HG03571 (cell line): ENCODE measurements at regions not wholly inside any gene's neighbourhood (a gene's known extent, or its start where the extent isn't known, plus 50 kb on each side); places are given as distances from the start of the nearest gene placed in this dataset.
"Not testable (repeated sequence)": the region's sequence is repeated elsewhere in the genome, so short reads cannot be mapped to it uniquely, and the experiment has no call there.

Source experiments
- ATAC-seq: cut with Tn5 transposase; IDR thresholded peaks from one replicate; pipeline ENCODE4 v1.9.1; 2021; ENCODE audit not compliant: unreplicated experiment

DNA sequence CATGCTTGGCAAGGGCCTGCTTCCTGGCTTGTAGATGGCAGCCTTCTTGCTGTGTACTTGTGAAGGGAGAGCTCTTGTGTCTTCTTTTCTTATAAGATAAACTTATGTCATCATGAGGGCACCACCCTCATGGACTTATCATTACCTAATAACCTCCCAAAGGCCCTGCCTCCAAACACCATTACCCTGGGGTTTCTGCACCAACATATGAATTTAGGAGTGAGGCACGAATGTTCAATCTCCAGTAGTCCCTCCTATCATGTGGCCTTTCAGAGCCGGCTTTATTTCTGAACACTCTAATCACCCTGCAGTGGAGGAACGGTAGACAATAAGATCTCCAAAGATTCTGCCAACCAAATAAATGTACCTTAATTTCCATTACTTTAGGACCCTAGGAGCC lies 144.3 kb downstream of the ABCC12 start:
- no peak for ATAC-seq

DNA sequence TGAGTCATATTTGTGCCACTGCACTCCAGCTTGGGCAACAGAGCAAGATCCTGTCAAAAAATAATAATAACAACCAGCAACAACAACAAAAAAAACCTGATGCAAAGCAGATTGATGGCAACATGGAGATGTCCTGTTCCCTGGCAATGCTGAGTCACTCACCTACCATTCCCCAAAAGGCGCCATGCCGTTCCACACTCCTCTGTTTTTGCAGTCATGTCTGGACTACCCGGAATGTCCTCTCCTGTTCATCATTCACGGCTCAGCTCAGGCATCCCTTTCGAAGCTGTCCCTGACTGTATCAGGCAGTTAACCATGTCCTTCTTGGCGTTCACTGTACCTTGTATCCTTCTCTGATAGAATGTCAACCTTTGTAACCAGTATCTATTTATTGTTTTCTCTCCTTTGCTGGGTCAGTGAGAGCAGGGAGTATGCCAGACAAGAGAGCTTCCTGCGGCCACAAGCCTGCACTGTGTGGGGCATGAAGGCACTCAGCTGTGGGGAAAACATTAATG lies 147.7 kb downstream of the ABCC12 start:
- no peak for ATAC-seq

DNA sequence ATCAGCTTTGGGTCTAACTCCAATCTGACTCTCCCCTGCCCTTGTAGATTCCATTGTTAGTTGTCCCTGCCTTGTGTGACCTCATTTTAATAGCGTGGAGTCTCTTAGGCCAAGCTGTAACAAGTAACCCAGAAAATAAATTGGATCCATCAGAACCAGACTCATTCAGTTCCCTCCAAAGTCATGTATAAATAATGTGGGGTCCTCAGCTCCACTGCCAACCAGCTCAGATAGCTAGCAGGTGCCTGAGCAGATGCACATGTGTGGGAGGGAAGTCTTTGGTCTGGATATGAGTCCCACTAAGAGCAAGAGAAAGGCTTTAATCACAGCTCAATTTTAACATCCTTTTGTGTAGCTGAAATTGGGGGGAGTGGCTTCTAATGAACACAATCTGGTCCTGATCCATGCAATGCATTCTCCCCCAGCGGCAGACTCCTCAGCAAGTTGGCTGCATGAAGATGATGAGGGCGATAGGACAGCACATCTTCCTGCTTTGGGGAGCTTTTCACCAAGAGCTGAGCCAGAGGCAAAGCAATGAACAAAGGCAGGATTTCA lies 151.6 kb downstream of the ABCC12 start:
- no peak for ATAC-seq

DNA sequence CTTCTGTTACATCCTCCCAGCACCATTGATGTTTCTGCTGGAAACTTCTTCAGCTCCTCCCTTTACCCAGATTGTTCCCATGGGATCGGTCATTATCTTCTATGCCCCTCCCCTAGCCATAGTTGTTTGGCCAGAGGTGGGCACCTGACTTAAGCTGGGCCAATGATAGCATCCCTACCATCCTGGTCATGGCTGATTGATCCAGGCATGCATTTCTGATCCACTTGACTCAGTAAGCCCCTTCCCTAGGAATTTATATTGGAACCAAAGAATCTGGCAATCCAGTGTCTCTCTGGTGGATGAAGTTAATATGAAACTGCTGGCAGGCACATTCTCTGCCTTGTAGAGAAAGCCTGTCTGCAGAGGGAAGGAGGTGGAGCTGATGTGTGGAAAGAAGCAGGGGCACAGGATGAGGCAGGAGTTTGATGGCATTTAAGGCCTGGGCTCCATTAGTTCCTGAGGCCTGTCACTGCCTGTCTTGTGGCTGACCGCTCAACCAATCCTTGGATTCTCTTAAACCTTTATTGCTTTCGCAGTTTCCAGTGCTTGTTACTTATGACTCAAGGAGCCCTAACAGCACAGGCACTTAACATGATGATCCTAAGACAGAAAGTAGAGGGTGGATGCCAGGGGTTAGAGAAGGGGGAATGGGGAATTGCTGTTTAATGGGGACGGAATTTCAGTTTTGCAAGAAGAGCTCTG lies 152.4 kb downstream of the ABCC12 start:
- no peak for ATAC-seq

DNA sequence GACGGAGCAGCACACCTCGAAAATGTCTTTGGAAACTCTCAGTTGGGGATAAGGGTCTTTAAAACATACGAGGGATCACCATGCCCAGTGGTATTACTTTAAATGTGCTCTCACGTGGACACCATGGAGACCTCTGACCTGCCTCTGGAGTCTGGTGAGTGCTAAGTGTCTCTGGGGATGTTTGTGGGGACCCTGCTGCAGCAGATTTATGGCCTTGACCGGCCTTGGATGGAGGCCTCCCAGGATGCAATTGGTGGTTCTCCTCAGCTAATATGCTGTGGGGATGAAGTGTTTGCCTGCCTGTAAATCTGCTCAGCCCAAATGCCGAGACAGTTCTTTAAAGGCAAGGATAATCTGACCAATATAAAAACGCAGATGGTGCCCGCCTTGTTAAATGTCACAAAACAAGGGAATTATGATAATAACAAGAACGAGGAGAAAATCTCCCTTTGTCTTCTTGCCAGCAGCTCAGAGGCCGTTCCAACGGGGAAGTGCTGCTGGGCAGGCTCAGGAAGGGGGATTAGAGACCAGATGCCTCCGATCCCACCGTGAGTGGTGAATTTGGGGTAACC lies 154.4 kb downstream of the ABCC12 start:
- no peak for ATAC-seq

DNA sequence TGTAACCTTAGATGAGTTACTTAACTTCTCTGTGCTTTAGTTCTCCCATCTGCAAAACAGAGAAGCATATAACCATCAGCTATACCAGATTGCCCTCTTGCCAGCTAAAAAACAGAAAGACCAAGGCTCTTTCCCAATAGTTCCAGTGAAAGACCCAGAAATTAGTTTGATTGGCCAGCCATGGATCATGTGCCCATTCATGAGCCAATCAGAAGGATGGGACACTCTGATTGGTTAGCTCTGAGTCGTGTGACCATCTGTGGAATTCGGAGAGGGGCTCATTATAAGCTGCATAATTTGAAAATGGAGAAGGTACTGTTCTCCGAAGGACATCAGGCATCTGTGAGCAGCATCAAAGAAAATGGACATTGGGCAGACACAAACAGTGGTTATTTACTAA lies 155.2 kb downstream of the ABCC12 start:
- ATAC-seq = no peak

DNA sequence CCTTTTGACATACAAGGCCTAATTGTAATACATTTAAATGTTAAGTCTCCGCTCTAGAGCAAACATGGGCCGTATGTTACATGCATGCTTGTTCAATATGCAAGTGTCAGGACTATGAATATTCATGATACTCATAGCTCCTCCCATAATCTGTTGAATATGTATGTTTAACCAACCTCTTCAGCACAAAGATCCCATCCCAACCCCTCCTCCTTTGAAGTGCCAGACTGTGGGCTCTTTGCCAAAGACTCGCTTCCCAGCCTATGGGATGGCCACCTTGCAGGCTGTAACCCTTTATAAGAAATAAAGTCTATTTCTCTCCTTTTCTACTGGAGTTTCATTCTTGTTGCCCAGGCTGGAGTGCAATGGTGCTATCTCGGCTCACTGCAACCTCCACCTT lies 156.2 kb downstream of the ABCC12 start:
- no peak for ATAC-seq

DNA sequence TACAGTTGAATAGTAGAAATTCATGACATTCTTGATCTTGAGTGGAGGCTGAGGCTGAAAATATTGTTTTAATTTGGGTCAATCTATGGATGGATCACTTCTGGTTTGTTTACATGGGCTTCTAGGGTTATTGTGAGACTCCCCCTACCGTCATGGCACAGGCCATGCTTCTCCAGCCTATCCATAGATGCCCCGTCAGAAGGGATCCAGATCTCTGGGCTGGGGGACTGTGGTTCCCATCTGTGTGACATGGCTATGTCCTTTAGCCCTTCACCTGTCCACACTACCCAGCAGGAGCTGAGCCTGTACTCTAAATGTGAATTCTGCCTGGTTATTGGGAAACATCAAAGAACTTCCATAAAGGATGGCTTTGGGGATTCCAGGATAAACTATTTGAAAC lies 160.4 kb downstream of the ABCC12 start:
- ATAC-seq = no peak

DNA sequence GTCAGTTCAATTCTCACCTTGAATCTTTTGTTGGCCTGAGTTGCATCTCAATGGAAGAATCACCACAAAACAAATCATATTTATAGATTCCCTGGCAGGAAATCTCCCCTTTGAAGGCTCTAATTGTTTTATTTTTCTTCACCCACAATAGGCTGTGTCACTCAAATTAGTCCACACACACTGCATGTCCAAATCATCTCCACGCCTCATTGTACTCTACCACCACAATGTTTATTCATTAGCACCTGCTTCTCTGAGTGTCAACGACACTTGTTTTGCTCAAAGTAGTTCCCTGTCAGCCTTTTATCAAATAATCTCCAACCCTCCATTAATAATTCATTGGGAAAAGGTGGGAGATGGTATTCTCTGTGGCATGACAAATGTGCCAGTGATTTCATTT lies 164.3 kb downstream of the ABCC12 start:
- ATAC-seq = no peak

DNA sequence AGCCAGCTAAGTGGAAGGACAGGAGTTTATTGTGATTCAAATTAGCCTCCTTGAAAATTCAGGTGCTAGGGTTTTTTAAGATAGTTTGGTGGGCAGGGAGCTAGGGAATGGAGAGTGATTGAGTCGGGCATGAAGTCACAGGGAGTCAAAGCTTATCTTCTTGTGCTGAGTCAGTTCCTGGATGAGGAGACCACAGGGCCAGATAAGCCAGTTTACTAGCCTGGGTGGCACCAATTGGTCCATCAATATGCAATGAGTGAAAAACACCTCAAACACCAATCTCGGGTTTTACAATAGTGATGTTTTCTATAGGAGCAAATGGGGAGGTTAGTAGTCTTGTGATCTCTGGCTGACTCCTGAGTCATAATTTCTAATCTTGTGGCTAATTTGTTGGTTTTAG lies 165.1 kb downstream of the ABCC12 start:
- no peak for ATAC-seq

DNA sequence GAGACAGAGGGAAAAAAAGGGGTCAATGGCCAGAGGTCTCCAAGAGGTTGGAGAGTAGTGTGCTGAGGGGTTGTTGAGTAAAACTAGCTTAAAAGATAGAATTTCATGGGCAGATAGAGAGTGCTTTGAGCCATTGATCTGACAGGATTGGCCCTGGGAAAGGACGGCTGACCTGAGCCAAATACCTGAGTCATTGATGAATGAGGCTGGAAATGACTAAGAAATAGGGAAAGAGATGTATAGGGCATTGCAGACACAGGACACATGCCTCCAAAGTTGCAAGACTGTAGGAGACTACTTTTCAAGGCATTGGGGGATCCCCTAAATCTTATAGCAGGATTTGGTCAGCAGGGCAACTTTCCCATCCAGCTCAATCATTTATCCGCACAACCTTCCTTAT lies 168.7 kb downstream of the ABCC12 start:
- ATAC-seq = no peak

DNA sequence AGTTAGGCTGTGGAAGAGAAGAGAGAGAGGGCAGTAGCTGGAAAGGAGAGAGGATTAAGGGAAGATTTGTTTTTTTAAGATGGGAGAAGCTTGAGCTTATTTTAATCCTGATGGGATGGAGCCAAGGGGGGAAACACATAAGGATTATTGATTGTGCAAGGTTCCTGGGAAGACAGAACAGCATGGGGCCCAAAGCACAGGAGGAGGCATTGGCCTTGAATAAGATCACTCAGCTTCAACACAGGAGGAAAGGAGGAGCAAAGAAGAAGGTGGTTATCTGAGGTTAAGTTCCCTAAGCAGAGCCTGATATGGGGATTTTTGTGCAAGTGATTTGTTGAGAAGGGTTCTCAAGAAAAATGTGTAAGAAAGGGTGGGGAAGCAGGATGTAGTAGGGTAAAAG lies 169.8 kb downstream of the ABCC12 start:
- ATAC-seq = no peak

DNA sequence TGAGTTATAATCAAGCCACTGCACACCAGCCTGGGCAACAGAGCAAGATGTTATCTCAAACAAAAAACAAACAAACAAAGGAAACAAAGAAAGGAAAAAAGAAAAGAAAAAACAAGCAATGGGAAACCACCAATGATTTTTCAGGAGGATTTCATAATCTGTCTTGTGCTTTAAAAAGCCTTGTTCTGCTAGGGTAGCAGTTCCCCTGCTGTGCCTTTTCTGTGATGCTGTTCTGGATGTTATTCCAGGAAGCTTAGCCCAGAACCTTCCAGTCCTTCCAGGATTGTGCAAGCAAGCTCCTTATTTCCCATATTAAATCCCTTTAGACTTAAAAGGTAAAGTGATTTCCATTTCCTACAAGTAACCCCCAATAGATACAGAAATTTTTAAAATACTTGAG lies 171.1 kb downstream of the ABCC12 start:
- ATAC-seq = no peak

DNA sequence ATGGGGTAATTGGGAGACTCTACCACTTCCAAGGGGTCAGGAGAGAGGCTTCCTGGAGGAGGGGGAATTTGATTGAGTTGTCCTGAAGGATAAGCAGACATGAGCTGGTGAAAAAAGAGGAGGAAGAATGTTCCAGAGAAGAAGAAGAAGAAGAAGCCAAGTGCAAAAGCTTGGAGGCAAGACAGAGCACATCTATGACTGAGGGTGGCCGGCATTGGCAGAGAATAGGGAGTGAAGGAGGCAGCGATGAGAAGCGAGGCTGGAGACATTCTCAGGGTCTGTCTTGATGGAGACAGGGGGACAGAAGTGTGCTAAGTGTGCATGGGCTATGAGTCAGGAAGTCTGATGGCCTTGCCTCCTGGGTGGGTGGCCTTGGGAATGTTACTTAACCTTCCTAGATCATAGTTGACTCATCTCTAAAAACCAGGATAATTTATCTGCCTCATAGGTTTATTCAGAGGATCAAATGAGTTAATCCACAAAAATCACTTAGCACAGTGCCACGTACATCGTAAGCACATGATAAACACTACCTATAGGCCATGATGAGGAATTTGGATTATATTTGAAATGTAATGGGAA lies 171.7 kb downstream of the ABCC12 start:
- no peak for ATAC-seq

DNA sequence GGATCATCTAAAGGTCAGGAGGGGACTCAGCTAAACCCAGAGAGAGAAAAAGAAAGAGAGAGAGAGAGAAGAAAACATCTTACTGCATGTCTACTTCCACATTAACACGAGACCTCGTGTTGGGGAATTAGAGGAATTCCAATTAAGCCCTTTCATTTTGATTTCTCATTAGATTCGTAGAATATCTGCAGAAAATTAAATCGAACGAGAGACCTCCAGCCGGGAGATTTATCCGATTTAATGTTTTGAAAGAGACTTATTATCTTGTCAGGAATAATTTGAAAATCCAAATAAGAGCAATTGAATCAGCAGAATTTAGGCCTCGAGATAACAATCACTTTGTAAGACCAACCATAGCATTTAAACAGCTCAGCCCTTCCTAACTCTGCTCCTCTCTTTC lies 175.6 kb downstream of the ABCC12 start:
- no peak for ATAC-seq

DNA sequence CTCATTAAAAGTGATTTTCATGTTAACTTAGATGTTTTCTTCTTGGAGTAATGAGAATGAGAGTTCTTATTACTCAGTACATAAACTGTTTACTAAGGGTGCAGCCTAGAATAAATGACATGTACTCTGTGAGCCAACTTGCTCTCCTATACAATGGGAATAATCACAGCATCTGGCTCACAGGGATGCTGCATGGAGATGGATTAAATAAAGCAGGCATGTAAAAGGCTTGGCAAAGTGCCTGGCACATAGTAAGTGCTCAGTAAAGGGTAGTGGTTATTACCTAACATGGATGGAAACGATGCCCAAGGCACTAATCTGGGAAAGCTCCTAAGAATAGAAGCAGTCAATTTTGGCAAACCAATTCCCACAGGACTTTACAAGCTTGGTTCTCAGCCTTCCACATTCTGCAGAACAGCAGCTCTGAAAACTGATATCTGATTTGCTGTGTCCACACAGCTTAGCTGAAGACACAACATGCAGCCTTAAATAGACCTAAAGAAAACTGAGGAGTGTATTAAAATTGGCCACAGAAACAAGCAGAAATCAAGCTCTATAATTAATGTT lies 176.1 kb downstream of the ABCC12 start:
- no peak for ATAC-seq

DNA sequence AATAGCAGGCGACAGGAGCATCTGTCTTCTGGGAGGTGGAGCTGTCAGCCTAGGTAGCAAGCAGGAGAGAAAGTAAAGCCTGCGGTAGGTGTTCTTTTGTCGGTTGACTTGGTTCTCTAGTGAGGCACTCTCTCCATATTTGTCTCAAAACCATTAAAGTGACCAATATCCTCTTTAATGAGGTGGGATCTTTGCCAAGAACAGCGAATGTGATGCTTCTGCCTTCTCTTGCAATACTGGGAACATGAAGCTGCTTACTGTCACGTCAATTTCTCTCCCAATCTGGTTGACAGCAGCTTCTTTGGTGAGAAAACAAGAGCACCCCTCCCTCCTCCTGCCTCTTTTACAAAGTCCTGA lies 176.7 kb downstream of the ABCC12 start:
- ATAC-seq = no peak

DNA sequence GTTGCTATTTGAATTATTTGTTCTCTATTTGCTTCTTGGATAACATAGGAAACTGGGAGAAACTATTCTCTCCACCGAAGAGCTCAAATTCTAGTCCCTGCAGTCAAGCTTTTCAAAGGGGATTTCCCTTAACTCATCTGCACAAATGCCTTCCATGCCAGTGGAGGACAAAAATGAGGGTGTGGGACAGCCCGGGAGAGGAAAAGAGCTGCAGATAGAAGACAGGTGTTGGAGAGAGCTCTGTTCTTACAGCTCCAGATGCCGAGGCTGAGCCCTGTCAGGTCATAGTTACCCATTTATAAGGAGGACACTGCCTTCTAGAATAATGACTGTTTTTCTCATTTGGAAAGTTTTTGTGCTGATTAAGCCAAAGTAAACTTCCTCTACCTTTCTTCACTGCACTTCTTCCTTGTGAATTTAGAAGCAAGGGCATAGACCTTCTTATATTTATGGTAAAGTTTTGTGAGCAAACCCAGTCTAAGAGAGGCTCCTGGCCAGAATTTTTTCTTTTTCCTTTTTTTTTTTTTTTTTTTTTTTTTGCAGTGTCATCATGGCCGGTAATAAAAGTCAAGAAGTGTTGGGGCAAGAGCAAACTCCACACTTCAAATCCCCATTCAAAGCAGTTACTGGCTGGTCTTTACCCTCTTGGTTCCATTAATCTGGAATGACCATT lies 177.2 kb downstream of the ABCC12 start:
- no peak for ATAC-seq

DNA sequence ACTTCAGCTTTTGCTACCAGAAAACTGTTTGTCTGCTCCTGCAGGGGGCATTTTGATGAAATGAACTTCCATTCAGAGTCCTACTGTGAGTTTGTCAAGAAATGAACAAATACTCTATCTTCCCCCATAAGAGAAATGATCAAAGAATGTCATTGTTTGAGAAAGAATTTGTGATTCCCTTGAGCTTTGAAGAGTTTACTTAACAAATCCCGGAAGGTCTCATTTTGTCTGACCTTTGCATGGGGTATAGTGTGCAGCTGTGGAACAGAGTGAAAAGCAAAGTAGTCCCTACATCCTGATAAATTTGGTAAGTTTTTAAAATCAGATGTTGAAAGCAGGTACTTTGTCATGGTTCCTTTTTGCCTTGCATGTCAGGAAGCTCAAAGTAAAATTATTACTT lies 178.0 kb downstream of the ABCC12 start:
- no peak for ATAC-seq

DNA sequence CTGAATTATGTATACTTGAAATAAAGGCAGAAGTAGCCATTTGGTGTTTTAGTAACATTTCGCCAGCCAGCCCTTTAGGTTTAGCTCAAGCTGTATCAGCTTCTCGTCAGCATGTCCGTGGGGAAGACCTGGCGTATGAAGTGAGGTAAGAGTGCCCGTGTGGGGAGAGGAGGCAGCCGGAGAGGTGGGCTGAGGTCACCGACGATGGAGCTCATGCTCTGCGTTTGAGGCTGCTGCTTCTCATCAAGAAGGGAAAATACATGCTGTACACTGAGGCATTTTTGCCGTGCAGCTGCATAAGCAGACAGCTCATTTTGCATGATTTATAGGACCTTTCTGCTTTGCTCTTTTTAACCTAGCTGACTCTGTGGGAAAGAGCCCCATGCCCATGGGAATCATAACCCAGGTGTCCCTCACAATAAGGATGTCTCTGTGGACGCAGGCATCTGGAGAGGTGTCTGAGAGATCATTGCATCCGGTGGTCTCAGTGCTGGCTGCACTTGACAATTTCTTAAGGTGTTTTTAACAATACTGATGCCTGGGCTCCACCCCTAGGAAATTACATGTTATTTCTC lies 179.1 kb downstream of the ABCC12 start:
- no peak for ATAC-seq

DNA sequence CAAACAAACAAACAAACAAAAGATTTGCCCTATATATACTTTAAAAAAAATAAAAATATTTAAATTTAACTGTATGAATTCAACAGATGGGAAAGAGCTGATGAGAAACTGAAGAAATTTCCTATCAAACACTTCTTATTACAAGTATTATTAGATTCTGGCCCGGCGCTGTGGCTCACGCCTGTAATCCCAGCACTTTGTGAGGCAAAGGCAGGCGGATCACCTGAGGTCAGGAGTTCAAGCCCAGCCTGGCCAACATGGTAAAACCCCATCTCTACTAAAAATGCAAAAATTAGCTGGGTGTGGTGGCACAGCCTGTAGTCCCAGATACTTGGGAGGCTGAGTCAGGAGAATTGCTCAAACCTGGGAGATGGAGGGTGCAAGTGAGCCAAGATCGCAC lies 180.8 kb downstream of the ABCC12 start:
- ATAC-seq = not testable (repeated sequence)
